SK-N-SH (cell line): ENCODE measurements at regions not wholly inside any gene's neighbourhood (a gene's known extent, or its start where the extent isn't known, plus 50 kb on each side); places are given as distances from the start of the nearest gene placed in this dataset.

Experiments
- CTCF ChIA-PET: fragments of 300-600, 350-600 bp; formaldehyde crosslinking; extraction: SDS; loops from one replicate; lab custom pipeline; 2021; lab: Yijun Ruan, JAX
- POLR2A ChIA-PET: fragments of 350-600 bp; sonication (Branson Sonifier 250); formaldehyde crosslinking; extraction: SDS; loops from one replicate; lab custom pipeline; 2020; ENCODE audit warnings: antibody characterized with exemption, inconsistent platforms; lab: Yijun Ruan, JAX
- DNase-seq: peaks from one replicate; pipeline ENCODE4 v3.0.0; 2012
- H2AFZ ChIP-seq: fragments of 200-600 bp; sonication (generic); 2 replicates; pipeline ENCODE4 v1.8.1; 2016; ENCODE audit warnings: antibody characterized with exemption, mild to moderate bottlenecking, low read depth
- H3F3A ChIP-seq: fragments of 200-600 bp; sonication (generic); replicated peaks from 2 replicates; pipeline ENCODE3; 2016; ENCODE audit warnings: antibody characterized with exemption, mild to moderate bottlenecking; ENCODE audit not compliant: insufficient read depth
- H3K27ac ChIP-seq, 2 experiments: fragments of 200-500 bp in 1 of 2; fragments of 200-600 bp in 1 of 2; sonication (Bioruptor generic) in 1 of 2; sonication (generic), shearing (Covaris generic) in 1 of 2; 2 replicates each; pipeline versions ENCODE4 v1.5.1 to v1.6.1; 2014 to 2016; ENCODE audit warnings: low read depth in 2 of 2, inconsistent platforms in 1 of 2, low read length in 1 of 2, mild to moderate bottlenecking in 1 of 2, mixed read lengths in 1 of 2
- H3K27me3 ChIP-seq: fragments of 200-600 bp; sonication (generic), shearing (Covaris generic); 2 replicates; pipeline ENCODE4 v1.6.1; 2016; ENCODE audit warnings: mixed run types; ENCODE audit not compliant: insufficient read depth
- H3K36me3 ChIP-seq, 2 experiments: fragments of 200-500 bp in 1 of 2; fragments of 200-600 bp in 1 of 2; sonication (Bioruptor generic) in 1 of 2; sonication (generic) in 1 of 2; replicated peaks in 1 of 2; 2 replicates each; pipeline versions ENCODE3 to v1.5.1; 2014 to 2016; ENCODE audit warnings: low read length in 1 of 2, mild to moderate bottlenecking in 1 of 2; ENCODE audit not compliant: insufficient read depth in 2 of 2, control insufficient read depth in 1 of 2
- H3K4me1 ChIP-seq, 2 experiments: fragments of 200-500 bp in 1 of 2; fragments of 200-600 bp in 1 of 2; sonication (Bioruptor generic) in 1 of 2; sonication (generic), shearing (Covaris generic) in 1 of 2; 2 replicates each; pipeline versions ENCODE4 v1.5.1 to v1.6.1; 2014 to 2016; ENCODE audit warnings: low read depth in 1 of 2, low read length in 1 of 2, mixed run types in 1 of 2; ENCODE audit not compliant: insufficient read depth in 2 of 2, control insufficient read depth in 1 of 2
- H3K4me2 ChIP-seq: fragments of 200-600 bp; sonication (generic), shearing (Covaris generic); 2 replicates; pipeline ENCODE4 v1.6.1; 2017; ENCODE audit warnings: mixed run types
- H3K4me3 ChIP-seq, 2 experiments: fragments of 200-500 bp in 1 of 2; fragments of 200-600 bp in 1 of 2; sonication (Bioruptor generic) in 1 of 2; sonication (generic), shearing (Covaris generic) in 1 of 2; 2 replicates each; pipeline versions ENCODE4 v1.5.1 to v1.8.1; 2014 to 2016; ENCODE audit warnings: low read depth in 2 of 2, inconsistent platforms in 1 of 2, low read length in 1 of 2, mild to moderate bottlenecking in 1 of 2, mixed read lengths in 1 of 2, moderate library complexity in 1 of 2
- H3K79me2 ChIP-seq: fragments of 200-600 bp; sonication (generic); 2 replicates; pipeline ENCODE4 v1.8.1; 2017; ENCODE audit warnings: mild to moderate bottlenecking; ENCODE audit not compliant: insufficient read depth
- H3K9ac ChIP-seq: fragments of 200-600 bp; sonication (generic); 2 replicates; pipeline ENCODE4 v1.6.1; 2017; ENCODE audit warnings: mixed run types
- H3K9me2 ChIP-seq: fragments of 200-600 bp; sonication (generic); 2 replicates; pipeline ENCODE4 v1.6.1; 2017; ENCODE audit warnings: mixed run types
- H3K9me3 ChIP-seq: fragments of 200-600 bp; sonication (generic); 2 replicates; pipeline ENCODE4 v1.6.1; 2017; ENCODE audit warnings: mixed run types, mild to moderate bottlenecking, moderate library complexity
- H4K20me1 ChIP-seq: fragments of 200-600 bp; sonication (generic); 2 replicates; pipeline ENCODE4 v1.6.1; 2017; ENCODE audit warnings: mild to moderate bottlenecking, mixed run types; ENCODE audit not compliant: insufficient read depth
- EZH2phosphoT487 ChIP-seq: fragments of 200-600 bp; sonication (generic); IDR thresholded peaks from 2 replicates; pipeline ENCODE4 v1.6.1; 2017; ENCODE audit warnings: low read depth, mixed run types, mild to moderate bottlenecking, antibody characterized with exemption, moderate library complexity, borderline replicate concordance
- FOXJ3 ChIP-seq: sonication (generic); formaldehyde crosslinking; IDR thresholded peaks from 2 replicates; pipeline ENCODE4 v1.5.1; 2020; ENCODE audit warnings: mild to moderate bottlenecking, missing genetic modification reagents
- FOXM1 ChIP-seq: IDR thresholded peaks from 2 replicates; pipeline ENCODE4 v1.4.0; 2012; ENCODE audit warnings: low read depth, mild to moderate bottlenecking
- JUND ChIP-seq: IDR thresholded peaks from 2 replicates; pipeline ENCODE4 v1.4.0; 2012
- MEF2A ChIP-seq: IDR thresholded peaks from 2 replicates; pipeline ENCODE4 v1.4.0; 2012; ENCODE audit warnings: low read depth, borderline replicate concordance
- MXI1 ChIP-seq: IDR thresholded peaks from 2 replicates; pipeline ENCODE4 v1.6.1; 2012; ENCODE audit warnings: mild to moderate bottlenecking, low read depth, low read length, improper control_type of control experiment
- NFIC ChIP-seq: IDR thresholded peaks from 2 replicates; pipeline ENCODE4 v1.4.0; 2012; ENCODE audit warnings: borderline replicate concordance
- NRF1 ChIP-seq: IDR thresholded peaks from 2 replicates; pipeline ENCODE4 v1.6.1; 2012; ENCODE audit warnings: low read depth, mild to moderate bottlenecking, low read length
- POLR2AphosphoS5 ChIP-seq: IDR thresholded peaks from 2 replicates; pipeline ENCODE4 v1.6.1; 2012; ENCODE audit warnings: low read depth, low read length
- RCOR1 ChIP-seq: fragments of 150-350 bp; IDR thresholded peaks from 2 replicates; pipeline ENCODE4 v1.6.1; 2017; ENCODE audit warnings: antibody characterized with exemption, low read length
- RFX5 ChIP-seq: IDR thresholded peaks from 2 replicates; pipeline ENCODE4 v1.6.1; 2012; ENCODE audit warnings: mild to moderate bottlenecking, improper control_type of control experiment, low read length
- RXRA ChIP-seq: IDR thresholded peaks from 2 replicates; pipeline ENCODE4 v1.4.0; 2012; ENCODE audit warnings: low read depth, mild to moderate bottlenecking, borderline replicate concordance
- SIN3A ChIP-seq: IDR thresholded peaks from 2 replicates; pipeline ENCODE4 v1.6.1; 2012; ENCODE audit warnings: low read depth, mild to moderate bottlenecking, low read length, moderate library complexity, borderline replicate concordance
- SMC3 ChIP-seq: IDR thresholded peaks from 2 replicates; pipeline ENCODE4 v1.6.1; 2012; ENCODE audit warnings: low read depth, low read length, improper control_type of control experiment
- WGBS: methylation state at CpG from one replicate; pipeline ENCODE4 v1.1.6; 2017; ENCODE audit warnings: low lambda C conversion rate; 5-methylcytosine and 5-hydroxymethylcytosine counted together
- TF ChIP-seq, protein P1 (sequence below): fragments of 150-350 bp; IDR thresholded peaks from 2 replicates; pipeline ENCODE4 v1.6.1; 2016; ENCODE audit warnings: mild to moderate bottlenecking, low read depth, low read length
- TF ChIP-seq, protein P2 (sequence below): IDR thresholded peaks from 2 replicates; pipeline ENCODE4 v1.4.0; 2012; ENCODE audit warnings: low read depth
- TF ChIP-seq, protein P3 (sequence below): IDR thresholded peaks from 2 replicates; pipeline ENCODE4; 2012
- TF ChIP-seq, protein P4 (sequence below): fragments of 200-600 bp; sonication (generic); IDR thresholded peaks from 2 replicates; pipeline ENCODE4 v1.6.1; 2017; ENCODE audit warnings: antibody characterized with exemption, mild to moderate bottlenecking, moderate library complexity
- TF ChIP-seq, protein P5 (sequence below): fragments of 150-350 bp; IDR thresholded peaks from 2 replicates; pipeline ENCODE4 v1.6.1; 2017; ENCODE audit warnings: antibody characterized with exemption, low read length, low read depth, borderline replicate concordance

DNA sequence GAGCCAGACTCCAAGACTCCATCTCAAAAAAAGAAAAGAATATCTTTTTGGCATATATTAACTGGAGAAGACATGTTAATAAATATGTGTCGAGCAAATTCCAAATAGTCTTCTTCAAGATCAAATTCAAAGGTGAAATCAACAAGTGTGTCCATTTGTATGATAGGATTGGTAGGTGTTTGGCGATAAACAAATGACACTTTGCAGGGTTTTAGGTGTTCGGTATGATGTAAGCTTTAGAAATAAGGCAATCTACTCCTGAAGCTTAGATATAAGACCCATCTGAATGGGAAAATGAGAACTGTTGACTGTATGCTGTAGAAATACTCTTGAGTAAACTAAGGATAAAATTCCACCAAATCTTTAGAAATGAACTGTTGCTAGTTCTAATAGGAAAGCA lies 75.8 kb upstream of the FNDC3B start:
- no peak overlapping the region for H3K9ac ChIP-seq
- no peak overlapping the region for H3K27ac ChIP-seq
- no peaks in the 10 kb centered on the region for H3K27me3 ChIP-seq
- H3K36me3 ChIP-seq: no peaks in the 10 kb centered on the region
- H3K9me2 ChIP-seq: no peaks in the 10 kb centered on the region
- no peaks in the 10 kb centered on the region for H3F3A ChIP-seq
- no peak for DNase-seq
- H3K79me2 ChIP-seq: no peaks in the 10 kb centered on the region
- no peaks in the 10 kb centered on the region for H3K9me3 ChIP-seq
- CTCF ChIA-PET: no interaction called here
- H3K4me2 ChIP-seq: no peak overlapping the region
- no peak overlapping the region for H3K4me3 ChIP-seq
- no peak for TF ChIP-seq RXRA
- TF ChIP-seq EZH2phosphoT487: no peak
- no peak for TF ChIP-seq RFX5
- TF ChIP-seq MEF2A: no peak
- no peak for TF ChIP-seq JUND
- TF ChIP-seq POLR2AphosphoS5: no peak
- TF ChIP-seq NFIC: no peak
- TF ChIP-seq FOXJ3 (CRISPR knock-in tag): no peak
- TF ChIP-seq NRF1: no peak
- TF ChIP-seq, protein P1, sequence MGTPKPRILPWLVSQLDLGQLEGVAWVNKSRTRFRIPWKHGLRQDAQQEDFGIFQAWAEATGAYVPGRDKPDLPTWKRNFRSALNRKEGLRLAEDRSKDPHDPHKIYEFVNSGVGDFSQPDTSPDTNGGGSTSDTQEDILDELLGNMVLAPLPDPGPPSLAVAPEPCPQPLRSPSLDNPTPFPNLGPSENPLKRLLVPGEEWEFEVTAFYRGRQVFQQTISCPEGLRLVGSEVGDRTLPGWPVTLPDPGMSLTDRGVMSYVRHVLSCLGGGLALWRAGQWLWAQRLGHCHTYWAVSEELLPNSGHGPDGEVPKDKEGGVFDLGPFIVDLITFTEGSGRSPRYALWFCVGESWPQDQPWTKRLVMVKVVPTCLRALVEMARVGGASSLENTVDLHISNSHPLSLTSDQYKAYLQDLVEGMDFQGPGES: no peak
- no peak for TF ChIP-seq SMC3
- TF ChIP-seq MXI1: no peak
- TF ChIP-seq, protein P2, sequence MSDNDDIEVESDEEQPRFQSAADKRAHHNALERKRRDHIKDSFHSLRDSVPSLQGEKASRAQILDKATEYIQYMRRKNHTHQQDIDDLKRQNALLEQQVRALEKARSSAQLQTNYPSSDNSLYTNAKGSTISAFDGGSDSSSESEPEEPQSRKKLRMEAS: no peak
- TF ChIP-seq, protein P3, sequence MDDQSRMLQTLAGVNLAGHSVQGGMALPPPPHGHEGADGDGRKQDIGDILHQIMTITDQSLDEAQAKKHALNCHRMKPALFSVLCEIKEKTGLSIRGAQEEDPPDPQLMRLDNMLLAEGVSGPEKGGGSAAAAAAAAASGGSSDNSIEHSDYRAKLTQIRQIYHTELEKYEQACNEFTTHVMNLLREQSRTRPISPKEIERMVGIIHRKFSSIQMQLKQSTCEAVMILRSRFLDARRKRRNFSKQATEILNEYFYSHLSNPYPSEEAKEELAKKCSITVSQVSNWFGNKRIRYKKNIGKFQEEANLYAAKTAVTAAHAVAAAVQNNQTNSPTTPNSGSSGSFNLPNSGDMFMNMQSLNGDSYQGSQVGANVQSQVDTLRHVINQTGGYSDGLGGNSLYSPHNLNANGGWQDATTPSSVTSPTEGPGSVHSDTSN: no peak
- TF ChIP-seq FOXM1: no peak
- TF ChIP-seq, protein P4, sequence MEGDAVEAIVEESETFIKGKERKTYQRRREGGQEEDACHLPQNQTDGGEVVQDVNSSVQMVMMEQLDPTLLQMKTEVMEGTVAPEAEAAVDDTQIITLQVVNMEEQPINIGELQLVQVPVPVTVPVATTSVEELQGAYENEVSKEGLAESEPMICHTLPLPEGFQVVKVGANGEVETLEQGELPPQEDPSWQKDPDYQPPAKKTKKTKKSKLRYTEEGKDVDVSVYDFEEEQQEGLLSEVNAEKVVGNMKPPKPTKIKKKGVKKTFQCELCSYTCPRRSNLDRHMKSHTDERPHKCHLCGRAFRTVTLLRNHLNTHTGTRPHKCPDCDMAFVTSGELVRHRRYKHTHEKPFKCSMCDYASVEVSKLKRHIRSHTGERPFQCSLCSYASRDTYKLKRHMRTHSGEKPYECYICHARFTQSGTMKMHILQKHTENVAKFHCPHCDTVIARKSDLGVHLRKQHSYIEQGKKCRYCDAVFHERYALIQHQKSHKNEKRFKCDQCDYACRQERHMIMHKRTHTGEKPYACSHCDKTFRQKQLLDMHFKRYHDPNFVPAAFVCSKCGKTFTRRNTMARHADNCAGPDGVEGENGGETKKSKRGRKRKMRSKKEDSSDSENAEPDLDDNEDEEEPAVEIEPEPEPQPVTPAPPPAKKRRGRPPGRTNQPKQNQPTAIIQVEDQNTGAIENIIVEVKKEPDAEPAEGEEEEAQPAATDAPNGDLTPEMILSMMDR: no peak
- TF ChIP-seq SIN3A: no peak
- TF ChIP-seq RCOR1: no peak
- TF ChIP-seq, protein P5, sequence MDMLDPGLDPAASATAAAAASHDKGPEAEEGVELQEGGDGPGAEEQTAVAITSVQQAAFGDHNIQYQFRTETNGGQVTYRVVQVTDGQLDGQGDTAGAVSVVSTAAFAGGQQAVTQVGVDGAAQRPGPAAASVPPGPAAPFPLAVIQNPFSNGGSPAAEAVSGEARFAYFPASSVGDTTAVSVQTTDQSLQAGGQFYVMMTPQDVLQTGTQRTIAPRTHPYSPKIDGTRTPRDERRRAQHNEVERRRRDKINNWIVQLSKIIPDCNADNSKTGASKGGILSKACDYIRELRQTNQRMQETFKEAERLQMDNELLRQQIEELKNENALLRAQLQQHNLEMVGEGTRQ: no peak
- 92% methylated on average over 3 of the region's 3 CpGs for WGBS
- no peak overlapping the region for H2AFZ ChIP-seq
- POLR2A ChIA-PET: no interaction called here
- H4K20me1 ChIP-seq: no peaks in the 10 kb centered on the region
- H3K4me1 ChIP-seq: peaks cover 0 to 7% of the 10 kb centered on the region in 2 experiments; a peak in 1 of 4 replicates
